Bone marrow (tissue), 2 donors: ENCODE measurements at regions not wholly inside any gene's neighbourhood (a gene's known extent, or its start where the extent isn't known, plus 50 kb on each side); places are given as distances from the start of the nearest gene placed in this dataset.
"Not testable (repeated sequence)": the region's sequence is repeated elsewhere in the genome, so short reads cannot be mapped to it uniquely, and the experiment has no call there.

Experiments
- DNase-seq, 2 donors: peaks; one replicate each; lab custom pipeline; 2025; lab: John Stamatoyannopoulos, UW

DNA sequence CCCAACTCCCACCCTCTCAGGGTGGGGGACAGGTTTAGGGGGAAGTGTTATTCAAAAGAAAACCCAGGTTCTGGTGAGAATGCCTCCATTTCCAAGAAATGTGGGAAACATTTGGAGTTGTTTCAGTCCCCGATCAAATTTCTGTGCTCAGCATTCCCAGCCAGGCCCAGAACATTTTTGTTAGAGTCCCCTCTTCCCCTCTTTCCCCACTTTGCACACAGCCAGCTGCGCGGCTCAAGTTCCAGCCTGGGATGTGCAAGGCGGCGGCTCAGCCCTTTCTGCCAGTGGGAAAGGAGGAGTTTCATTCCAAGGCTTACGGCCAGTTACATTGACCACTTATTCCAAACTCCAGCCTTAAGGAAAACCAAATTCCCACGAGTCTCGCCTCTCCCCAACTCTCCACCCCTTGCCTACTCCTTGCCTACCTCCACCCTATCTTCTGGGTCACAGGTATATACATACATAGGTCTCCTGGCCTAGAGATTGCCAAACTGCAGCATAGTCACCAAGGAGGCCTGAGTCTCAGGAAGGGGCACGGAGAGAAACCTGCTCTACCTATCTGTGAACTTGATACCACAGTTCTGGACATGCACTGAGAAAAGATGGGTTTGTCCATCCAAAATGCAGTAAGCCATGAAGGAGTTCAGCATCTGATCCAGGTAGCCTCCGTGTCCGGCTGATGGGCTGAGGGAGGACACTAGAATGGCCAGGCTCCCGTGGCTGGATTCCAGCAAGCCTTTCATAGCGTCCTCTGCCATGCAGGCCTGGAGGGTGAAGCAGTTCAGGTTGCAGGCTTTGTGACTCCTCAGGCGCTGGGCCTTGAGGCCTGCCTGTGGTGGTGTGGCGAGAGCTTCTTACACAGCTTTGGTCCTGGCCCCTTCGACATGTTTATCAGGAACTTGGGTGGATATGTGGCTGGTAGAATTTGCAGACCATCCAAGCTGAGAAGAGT, 154.5 kb downstream of the ZFP36L2 start:
- no peak for DNase-seq

DNA sequence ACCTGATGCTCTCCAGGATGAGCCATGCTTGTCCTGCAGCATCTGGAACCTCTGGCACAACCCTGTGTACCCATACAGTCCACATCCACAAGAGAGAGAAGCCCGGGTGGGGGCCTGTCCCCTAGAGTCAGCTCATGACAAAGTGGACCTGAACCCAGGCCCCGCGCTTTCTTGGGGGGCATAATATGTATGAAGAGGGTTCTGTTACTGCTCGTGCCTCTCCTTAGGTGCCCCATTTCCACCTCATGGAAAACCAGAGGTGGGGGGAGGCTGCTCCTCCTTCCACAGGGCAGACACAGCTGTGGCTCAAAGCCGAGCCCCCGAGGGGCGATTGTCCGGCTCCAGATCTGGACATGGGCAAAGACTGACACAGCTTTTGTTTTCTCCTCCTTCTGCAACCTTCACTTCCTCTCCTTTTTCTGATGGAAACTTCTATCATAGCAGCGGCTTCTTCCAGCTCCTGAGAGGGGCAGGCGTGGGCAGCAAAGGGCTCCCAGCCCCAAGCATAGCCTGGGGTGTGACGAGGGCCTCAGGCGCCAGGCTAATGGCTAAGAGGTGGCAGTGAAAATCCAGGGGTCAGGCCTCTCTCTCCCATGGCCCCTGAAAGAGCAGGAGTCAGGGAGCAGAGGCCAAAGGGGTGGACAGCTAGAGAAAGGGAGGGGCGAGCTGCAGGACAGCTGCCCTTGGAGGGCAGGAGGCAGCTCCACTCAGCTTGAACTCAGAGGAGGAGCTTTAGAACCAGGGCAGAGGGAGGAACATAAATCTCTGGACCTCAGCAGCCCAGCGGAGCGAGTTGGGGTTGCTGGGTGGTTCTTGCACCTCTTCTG, 155.5 kb downstream of the ZFP36L2 start:
- DNase-seq: no peak

DNA sequence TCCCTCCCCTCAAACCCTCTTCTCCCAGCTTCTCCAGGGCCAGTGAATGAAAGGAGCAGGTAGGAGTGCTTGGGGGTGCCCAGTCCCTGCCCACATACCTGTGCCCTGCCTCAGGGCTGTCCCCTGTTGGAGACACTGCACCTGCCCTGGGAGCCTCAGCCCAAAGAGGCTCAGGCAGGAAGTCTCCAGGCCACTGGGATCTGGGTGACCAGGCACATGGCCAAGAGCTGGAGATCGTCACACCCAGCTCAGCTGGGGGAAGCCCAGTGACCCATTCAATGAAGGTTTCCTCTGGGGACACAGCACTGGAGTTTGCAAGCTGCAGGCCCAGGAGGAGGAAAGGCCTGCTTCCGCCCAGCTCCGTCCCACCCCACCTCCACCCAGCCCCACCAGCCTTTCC, 156.4 kb downstream of the ZFP36L2 start:
- no peak for DNase-seq

DNA sequence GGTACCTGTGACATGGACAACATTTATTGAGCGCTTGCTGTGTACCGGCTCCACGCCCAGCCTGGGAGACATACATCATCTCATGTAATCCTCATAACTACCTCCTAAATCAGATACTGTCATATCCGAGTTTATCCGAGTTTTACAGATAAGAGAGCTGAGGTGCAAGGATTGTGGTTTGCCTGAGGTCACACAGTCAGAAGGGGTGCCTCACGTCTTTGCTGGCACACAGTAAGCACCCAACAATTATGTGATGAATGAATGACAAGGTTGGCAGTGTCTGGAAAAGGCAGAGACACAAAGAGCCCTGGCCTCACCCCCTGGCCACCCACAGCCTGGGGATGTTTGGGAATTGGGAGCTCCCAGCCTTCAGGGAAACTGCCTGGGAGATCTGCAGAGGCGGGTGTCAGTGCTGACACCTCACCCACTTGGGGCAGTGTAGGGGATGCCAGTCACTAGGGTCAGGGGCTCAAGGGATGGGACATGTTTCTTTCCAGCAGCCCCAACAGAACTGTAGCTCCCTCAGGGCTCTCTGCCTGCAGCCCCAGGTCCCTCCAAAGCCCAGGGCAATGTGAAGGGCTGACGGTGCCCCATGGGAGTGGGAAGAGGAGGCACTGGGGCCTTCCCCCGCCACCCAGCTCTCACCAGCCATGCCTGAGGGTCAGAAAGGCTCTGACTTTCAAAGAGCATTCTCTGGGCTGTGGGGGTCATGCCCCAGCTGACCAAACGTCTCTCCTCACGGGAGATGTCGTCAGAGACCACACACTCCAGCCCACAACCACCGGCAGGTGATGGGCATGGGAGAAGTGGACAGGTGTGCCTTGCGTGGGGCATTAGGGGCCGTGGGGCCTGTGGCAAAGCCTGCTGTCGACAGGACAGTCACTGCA, 157.5 kb downstream of the ZFP36L2 start:
- no peak for DNase-seq

DNA sequence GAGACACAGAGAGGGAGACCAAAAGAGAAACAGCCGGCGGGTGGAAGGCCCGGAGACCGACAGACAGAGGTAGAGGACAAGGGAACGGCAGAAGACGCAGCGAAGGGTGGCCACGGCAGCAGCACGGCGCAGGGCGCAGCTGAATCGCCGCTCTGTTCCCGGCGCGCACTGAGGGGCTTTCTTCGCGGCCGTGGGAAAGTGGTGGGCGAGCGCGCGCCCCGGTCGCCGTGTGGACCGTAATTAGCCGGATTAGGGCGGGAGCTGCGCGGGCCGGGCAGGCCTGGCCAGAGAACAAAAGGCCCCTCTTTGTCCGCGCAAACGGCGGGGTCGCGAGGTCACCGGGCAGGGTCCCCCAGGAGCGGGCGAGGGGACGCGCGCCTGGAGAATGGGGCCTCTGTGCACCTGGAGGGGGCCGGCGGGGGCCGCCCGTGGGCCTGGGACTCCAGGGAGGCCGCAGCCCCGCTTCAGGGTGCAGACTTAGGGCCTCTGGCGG, 158.3 kb downstream of the ZFP36L2 start:
- DNase-seq: no peak

DNA sequence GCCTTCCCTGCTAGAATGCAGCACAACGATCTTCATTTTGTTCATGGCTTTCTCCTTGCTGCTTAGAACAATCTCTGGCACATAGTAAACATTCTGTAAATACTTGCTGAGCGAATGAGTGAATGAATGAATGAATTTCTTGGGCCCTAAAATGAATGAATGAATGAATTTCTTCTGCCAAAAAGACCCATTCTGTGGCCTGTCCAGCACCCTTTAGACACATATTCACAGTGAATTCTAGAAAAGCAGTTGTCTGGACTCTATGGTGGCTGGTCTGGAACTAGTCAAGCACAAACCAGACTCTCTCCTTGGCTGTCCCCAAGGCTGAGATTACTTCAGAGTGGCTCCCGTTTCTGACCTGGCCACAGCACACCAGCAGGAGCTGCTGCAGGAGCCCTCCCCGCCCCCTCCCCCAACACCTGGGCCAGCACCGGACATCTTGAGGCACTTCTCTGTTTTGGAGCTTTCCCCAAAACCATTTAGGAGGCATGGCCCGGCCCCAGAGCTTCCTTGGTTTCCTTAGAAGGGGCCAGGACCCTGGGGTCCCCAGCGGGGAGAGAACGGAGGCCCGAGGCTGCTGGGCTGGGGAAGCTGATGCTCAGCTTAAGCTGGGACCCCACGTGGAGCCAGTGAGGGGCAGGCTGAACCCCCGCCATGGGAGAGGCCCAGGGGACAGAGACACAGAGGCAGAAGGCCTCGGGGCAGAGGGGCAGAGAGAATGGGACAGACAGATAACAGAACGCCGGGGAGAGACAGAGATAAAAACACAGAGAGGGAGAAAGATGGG, 159.0 kb downstream of the ZFP36L2 start:
- DNase-seq: no peak

DNA sequence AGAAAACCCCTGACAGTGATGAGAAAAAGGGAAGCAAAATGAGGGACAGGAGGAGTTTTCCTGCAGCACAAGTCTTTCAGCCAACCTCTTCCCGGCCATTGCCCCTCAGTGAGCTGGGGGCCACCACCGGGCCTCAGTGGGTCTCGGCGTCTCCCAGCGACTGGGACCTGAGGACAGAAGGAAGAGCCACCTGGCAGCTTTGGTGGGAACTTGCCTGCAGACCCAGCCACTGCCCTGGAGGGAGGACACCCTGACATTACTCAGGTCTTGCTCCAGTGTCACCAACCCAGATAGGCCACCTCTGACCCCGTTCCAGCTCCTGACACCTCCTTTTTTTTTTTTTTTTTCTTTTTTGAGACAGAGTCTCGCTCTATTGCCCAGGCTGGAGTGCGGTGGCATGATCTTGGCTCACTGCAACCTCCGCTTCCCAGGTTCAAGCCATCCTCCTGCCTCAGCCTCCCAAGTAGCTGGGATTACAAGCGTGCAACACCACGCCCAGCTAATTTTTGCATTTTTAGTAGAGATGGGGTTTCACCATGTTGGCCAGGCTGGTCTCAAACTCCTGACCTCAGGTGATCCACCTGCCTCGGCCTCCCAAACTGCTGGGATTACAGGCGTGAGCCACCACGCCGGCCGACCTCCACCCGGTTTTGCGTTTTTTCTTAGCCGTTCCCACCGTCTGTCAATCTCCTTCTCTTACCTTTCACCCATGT, 159.7 kb downstream of the ZFP36L2 start:
- not testable (repeated sequence) for DNase-seq

DNA sequence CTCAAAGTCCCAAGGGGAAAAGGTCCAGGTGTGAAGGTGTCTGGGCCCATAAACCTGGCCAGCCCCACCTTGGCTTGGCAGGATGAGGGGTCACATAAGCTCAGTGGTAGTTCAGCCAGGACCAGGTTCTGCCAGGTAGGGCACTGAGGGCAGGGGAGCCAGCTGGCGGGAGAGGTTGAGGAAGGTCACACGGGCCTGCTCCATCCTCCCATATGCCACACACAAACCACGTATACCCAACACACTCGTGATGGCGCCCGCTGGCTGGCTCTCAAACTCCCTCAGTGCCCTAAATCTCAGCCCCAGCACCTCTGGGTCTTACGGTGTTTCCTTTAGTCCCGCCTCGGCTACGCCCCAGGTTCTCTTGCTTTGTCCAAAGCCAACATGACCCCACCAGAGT, 160.5 kb downstream of the ZFP36L2 start:
- no peak for DNase-seq

DNA sequence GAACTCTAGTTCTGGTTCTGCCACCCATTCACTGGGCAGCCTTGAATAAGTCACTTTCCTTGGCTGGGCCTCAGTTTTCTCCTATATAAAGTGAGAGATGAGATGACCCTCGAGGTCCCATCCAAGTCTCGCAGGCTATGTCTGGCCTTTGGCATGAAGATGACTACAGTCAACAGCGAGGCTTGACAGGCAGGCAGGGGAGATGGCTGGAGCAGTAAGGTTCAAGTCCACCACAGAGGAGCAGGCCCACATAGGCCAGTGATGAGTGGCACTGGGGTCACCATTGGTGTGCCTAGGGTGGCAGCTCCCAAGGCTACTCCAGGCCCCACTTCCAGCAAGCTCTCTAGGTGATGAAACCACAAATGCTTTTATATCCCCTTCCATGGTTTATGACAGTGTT, 161.4 kb downstream of the ZFP36L2 start:
- no peak for DNase-seq

DNA sequence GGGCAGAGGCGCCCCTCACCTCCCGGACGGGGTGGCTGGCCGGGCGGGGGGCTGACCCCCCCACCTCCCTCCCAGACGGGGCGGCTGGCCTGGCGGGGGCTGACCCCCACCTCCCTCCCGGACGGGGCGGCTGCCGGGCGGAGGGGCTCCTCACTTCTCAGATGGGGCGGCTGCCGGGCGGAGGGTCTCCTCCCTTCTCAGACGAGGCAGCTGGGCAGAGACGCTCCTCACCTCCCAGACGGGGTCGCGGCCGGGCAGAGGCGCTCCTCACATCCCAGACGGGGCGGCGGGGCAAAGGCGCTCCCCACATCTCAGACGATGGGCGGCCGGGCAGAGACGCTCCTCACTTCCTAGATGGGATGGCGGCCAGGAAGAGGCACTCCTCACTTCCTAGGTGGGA, 163.3 kb downstream of the ZFP36L2 start:
- DNase-seq: not testable (repeated sequence)

DNA sequence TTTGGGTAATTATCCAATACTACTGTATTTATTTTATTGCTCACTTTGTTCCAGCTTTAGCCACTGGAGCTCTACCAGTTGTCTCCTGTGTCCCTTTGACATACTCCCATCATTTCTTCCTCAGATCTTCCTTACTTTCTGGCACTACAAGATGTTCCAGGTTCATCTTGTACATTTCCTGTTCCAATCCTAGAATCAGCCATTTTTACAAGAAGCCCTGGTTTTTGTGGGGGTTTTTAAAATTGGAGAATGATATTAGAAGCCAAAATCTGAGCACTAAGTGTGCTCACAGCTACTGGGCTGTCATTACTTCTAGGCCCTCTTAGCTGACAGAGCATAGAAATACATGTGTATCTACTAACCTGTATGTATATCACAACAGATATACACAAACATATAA, 164.3 kb downstream of the ZFP36L2 start:
- DNase-seq: no peak

DNA sequence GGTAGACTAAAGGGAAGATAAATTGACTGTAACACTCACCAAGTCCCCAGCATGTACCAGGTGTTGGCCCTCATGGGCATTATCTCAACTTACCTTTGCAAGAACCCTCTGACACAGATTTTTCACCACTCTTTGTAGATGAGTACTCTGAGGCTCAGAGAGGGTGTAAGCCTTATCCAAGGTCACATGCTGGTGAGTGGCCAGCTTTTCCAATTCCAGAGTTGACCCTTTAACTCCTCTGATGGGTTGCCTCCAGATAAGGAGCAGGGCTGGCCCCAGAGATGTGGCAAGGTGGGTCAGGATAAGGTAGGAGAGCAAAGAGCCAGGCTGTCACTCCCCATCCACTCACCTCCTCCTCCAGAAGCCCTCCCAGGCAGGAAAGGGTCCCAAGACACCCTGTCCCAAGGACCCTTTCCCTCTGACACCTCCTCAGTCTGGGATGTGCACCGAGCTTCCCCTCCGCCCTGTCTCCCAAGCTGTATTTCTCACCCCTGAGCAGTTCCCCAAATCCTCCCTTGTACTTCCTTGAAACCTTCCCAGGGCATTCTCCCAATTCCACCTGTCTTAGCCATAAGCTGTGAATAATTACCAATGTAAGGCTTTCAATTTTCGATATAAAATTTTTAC, 165.9 kb downstream of the ZFP36L2 start:
- no peak for DNase-seq

DNA sequence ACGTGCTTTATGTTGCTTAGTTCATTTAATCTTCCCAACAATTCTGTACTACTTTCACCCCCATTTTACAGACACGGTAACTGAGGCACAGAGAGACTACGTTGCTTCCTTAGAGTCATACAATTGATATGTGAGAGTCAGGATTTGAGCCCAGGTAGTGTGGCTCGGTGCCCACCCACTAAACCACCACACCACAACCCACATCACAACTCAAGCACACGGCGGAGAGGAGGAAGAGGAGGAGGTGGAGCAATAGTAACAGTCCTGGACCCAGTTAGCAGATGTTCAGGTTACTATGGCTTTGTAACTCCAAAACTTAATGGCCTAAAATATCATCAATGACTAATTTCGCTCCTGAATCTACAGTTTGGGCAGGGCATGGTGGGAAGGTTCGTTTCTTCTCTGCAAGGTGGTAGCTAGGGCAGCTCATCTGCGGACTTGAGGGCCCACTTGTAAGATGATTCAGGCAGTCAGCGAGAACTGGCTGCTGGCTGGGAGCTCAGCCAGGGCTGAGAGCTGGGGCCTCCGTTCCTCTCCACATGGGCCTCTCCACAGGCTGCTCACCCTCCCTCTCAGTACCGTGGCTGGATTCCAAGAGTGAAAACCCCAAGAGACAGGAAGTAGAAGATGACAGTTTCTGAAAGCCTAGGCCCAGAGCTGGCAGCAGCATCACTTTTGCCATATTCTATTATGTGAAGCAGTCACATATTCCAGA, 167.1 kb downstream of the ZFP36L2 start:
- DNase-seq: peak; percentile 20 to 98

DNA sequence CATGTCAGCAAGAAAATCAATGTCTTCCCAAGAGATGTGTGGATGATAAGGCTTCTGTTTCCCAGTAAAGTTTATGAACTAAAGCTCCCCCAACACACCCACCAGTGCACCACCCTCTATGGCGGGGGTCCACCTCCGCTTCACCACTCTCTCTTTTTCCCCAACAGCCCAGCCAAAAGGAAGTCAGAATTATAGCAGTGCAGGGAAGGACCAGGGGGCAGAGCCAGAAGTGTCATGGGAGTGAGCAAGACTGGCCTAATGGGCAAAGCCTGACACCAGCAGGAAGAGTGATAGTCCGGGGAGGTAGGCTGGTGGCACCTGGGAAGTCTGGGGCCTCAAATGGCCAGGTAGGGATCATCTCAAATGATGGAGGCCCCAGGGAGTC, 167.7 kb downstream of the ZFP36L2 start:
- no peak for DNase-seq

DNA sequence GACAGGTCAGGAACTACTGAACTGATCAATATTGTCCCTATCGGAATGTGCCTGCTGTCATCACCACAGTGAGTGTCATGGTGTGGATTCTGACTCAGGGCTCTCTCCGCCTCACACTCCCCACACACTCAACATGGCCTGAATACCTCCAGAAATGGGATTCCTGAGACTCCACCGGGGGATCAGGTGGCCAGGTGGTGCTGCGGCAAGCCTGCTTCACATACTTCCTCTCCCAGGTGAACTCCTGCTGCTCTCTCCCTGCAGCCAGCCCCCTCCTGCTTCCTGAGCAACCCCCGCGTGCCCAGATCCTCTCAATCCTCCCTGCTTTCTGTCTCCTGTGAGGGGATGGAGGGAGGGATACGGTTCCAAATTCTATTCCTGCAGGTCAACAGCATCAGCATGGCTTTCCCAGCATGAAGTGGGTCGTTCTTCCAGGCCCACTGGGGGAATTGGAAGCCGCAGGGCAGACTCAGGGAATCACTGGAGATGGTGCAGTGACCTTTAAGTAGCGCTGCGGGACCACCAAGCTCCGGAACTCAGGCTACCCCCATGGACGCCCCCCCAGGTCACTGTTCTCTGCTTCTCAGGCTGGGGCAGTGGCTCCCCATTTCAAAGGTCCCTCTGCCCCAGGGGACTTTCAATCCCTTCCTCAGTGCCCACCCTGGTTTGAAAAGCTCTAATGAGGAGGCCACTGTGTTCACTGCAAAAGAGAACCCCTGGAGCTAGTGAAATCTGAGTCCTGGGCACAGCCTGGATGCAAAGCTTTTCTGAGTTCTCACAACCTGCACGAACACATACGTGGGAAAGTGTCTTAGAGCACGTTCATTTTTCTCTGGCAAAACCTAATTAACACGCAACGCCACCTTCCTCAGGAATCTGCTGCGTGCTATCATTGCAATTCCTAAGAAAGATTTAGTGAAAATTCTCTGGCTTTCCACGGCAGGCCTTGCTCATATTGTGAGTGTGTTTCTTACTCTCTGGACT, 168.4 kb downstream of the ZFP36L2 start:
- no peak for DNase-seq

DNA sequence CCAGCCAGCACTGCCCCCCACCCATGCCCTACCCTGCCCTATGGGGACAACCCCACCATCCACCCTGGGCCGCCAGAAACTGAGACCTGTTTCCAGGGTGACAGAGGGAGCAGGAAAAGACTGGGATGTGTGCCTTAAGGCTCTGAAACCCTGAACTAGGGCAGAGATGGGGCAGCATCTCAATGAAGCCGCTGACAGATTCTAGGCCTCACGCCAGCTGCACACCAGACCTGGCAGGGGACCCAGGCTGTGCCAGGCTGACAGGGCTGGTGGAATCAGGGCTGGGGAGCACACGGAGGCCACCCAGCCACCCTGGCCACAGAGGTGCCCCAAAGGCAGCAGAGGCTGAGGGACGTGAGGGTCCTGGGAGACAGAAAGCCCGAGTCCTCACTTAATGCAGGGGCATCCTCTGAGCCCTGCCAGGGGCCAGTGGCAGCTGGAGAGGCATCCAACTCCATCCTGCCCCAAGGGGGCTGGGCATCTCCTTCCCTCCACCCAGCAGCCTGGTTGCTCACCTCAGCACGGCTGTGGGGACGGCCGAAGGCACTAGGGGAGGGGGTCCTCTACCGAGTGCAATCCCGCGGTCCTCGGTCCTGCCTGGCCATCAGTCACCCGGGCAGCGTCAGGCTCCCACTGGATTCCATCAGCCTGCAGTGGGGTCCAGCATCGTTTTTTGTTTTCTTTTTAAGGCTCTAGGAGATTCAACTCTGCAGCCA, 169.2 kb downstream of the ZFP36L2 start:
- DNase-seq: no peak

DNA sequence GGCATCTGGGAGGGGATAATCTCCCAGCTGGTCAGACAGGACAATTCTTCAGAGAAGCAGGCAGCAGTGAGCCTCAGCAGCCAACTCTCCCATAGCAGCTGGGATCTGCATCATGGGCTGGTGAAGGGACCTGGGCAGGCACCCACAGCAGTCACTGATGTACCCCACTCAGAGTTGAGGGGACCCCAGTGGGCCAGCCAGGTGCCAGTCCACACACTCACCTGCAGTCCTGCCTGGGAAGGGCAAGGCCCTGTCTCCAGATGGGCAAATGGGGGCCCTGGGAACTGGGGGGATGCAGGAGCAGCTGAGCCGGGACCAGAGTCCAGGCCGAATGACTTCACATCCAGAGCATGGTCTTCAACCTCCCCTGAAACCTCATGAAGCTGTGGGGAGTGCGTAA, 170.4 kb downstream of the ZFP36L2 start:
- no peak for DNase-seq
